ENCODE measurements at regions not wholly inside any gene's neighbourhood (a gene's known extent, or its start where the extent isn't known, plus 50 kb on each side); places are given as distances from the start of the nearest gene placed in this dataset.
"Not testable (repeated sequence)": the region's sequence is repeated elsewhere in the genome, so short reads cannot be mapped to it uniquely, and the experiment has no call there.

DNA sequence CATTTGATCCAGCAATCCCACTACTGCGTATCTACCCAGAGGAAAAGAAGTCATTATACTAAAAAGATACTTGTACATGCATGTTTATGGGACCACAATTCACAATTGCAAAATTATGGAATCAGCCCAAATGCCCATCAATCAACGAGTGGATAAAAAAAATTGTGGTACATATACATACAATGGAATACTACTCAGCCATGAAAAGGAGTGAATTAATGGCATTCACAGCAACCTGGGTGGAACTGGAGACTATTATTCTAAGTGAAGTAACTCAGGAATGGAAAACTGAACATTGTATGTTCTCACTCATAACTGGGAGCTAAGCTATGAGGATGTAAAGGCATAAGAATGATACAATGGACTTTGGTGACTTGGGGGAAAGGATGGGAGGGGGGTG is 227.3 kb downstream of the IGSF11 start:
- not testable (repeated sequence) for H3K27ac ChIP-seq (ENCODE audit: low read length); H3K36me3 ChIP-seq (ENCODE audit: control insufficient read depth in 2 of 2, insufficient read depth in 2 of 2, low read length in 2 of 2); H3K27me3 ChIP-seq (ENCODE audit: control insufficient read depth in 1 of 2, insufficient read depth in 2 of 2, low read length in 2 of 2); H3K9ac ChIP-seq (ENCODE audit: low read length in 2 of 2); H3K4me1 ChIP-seq (ENCODE audit: control insufficient read depth, insufficient read depth, low read length); H3K4me3 ChIP-seq (ENCODE audit: low read length in 2 of 2); H3K9me3 ChIP-seq (ENCODE audit: control insufficient read depth in 2 of 2, low read length in 2 of 2)

DNA sequence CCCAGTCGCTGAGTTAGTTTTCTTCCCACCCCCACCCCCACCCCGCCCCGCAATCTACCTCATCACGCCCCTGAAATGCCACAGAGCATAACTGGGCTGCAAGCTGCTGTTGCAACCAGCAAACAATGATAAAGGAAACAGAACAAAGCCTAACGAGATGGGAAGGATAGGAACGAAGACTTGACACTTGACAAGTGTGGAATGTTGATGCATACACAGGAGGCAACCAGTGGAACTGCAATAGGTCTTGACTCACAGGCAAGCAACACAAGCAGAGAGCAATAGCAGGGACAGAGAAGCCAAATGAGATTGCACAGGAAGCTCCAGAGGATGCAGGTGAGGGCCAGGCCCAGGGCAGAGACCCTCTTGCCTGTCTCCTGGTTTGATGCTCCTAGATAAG is 225.9 kb downstream of the IGSF11 start:
- H3K9ac ChIP-seq (ENCODE audit: low read length in 2 of 2) = no peak overlapping the region
- H3K4me1 ChIP-seq (ENCODE audit: control insufficient read depth, insufficient read depth, low read length) = no peaks in the 10 kb centered on the region
- no peak overlapping the region for H3K4me3 ChIP-seq (ENCODE audit: low read length in 2 of 2)
- H3K9me3 ChIP-seq (ENCODE audit: control insufficient read depth in 2 of 2, low read length in 2 of 2) = no peaks in the 10 kb centered on the region
- no peaks in the 10 kb centered on the region for H3K36me3 ChIP-seq (ENCODE audit: control insufficient read depth in 2 of 2, insufficient read depth in 2 of 2, low read length in 2 of 2)
- H3K27me3 ChIP-seq (ENCODE audit: control insufficient read depth in 1 of 2, insufficient read depth in 2 of 2, low read length in 2 of 2) = no peaks in the 10 kb centered on the region
- H3K27ac ChIP-seq (ENCODE audit: low read length) = no peak overlapping the region

- no peaks in the 10 kb centered on the region for H3K4me1 ChIP-seq (ENCODE audit: control insufficient read depth, insufficient read depth, low read length)
- no peak overlapping the region for H3K4me3 ChIP-seq (ENCODE audit: low read length in 2 of 2)
- H3K36me3 ChIP-seq (ENCODE audit: control insufficient read depth in 2 of 2, insufficient read depth in 2 of 2, low read length in 2 of 2) = no peaks in the 10 kb centered on the region
- H3K27ac ChIP-seq (ENCODE audit: low read length) = no peak overlapping the region
- no peaks in the 10 kb centered on the region for H3K9me3 ChIP-seq (ENCODE audit: control insufficient read depth in 2 of 2, low read length in 2 of 2)
- H3K9ac ChIP-seq (ENCODE audit: low read length in 2 of 2) = no peak overlapping the region
- no peaks in the 10 kb centered on the region for H3K27me3 ChIP-seq (ENCODE audit: control insufficient read depth in 1 of 2, insufficient read depth in 2 of 2, low read length in 2 of 2)
Measured at GRCh38 chr3:118809696-118810498, 224.7 kb downstream of the IGSF11 start.

- H3K27ac ChIP-seq (ENCODE audit: low read length) = no peak overlapping the region
- no peak overlapping the region for H3K4me3 ChIP-seq (ENCODE audit: low read length in 2 of 2)
- H3K9me3 ChIP-seq (ENCODE audit: control insufficient read depth in 2 of 2, low read length in 2 of 2) = no peaks in the 10 kb centered on the region
- no peak overlapping the region for H3K9ac ChIP-seq (ENCODE audit: low read length in 2 of 2)
- no peaks in the 10 kb centered on the region for H3K27me3 ChIP-seq (ENCODE audit: control insufficient read depth in 1 of 2, insufficient read depth in 2 of 2, low read length in 2 of 2)
- H3K4me1 ChIP-seq (ENCODE audit: control insufficient read depth, insufficient read depth, low read length) = no peaks in the 10 kb centered on the region
- H3K36me3 ChIP-seq (ENCODE audit: control insufficient read depth in 2 of 2, insufficient read depth in 2 of 2, low read length in 2 of 2) = no peaks in the 10 kb centered on the region
Measured at GRCh38 chr3:118810499-118811035, 224.1 kb downstream of the IGSF11 start.

GRCh38 chr3:118811236-118811732 is 223.4 kb downstream of the IGSF11 start:
- Histone ChIP-seq H3K9ac (ENCODE audit: low read length in 2 of 2) (no peak overlapping the region), H3K4me3 (ENCODE audit: low read length in 2 of 2) (no peak overlapping the region), H3K9me3 (ENCODE audit: control insufficient read depth in 2 of 2, low read length in 2 of 2) (no peaks in the 10 kb centered on the region), H3K36me3 (ENCODE audit: control insufficient read depth in 2 of 2, insufficient read depth in 2 of 2, low read length in 2 of 2) (no peaks in the 10 kb centered on the region), H3K27me3 (ENCODE audit: control insufficient read depth in 1 of 2, insufficient read depth in 2 of 2, low read length in 2 of 2) (no peaks in the 10 kb centered on the region), H3K4me1 (ENCODE audit: control insufficient read depth, insufficient read depth, low read length) (no peaks in the 10 kb centered on the region), H3K27ac (ENCODE audit: low read length) (no peak overlapping the region)

DNA sequence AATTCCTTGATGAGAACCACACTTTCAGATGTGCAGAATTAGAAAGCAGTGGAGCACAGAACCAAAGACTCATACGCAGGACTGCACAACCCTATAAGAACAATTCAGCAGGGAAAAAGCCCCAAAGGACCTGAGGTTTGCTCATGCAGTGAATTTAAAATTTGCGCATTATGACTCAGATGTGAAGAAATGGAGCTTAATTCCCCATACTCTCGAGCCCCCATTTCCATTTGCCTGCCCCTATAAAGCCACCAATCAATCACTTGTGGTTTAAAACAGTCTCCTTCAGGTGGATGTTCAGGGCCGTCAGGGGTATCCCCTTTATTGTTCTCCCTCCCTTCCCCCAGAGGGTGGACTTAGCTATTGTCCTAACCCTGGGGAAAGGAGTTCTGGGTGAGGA is 221.2 kb downstream of the IGSF11 start:
- Histone ChIP-seq H3K36me3 (ENCODE audit: control insufficient read depth in 2 of 2, insufficient read depth in 2 of 2, low read length in 2 of 2) (no peaks in the 10 kb centered on the region), H3K4me3 (ENCODE audit: low read length in 2 of 2) (no peak overlapping the region)

DNA sequence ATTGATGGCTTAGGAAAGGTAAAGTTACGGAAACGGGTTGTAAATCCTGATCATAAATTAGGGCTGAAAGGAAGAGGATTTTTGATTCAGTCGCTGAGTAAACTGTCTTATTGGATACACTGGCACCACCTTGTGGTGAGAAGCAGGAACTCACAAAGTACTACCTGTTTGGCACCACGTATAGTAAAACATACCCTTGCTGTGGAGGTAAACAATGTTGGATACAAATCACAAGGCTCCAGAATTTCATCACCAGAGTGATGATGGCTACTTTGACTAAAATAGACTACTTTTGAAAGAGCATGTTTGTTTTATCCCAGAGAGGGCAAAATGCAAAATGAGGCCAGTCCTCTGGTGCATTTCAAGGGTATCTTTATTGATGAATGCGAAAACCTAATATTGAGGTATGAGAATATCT is 216.9 kb downstream of the IGSF11 start:
- no peaks in the 10 kb centered on the region for H3K27me3 ChIP-seq (ENCODE audit: control insufficient read depth in 1 of 2, insufficient read depth in 2 of 2, low read length in 2 of 2)
- no peaks in the 10 kb centered on the region for H3K4me1 ChIP-seq (ENCODE audit: control insufficient read depth, insufficient read depth, low read length)
- H3K9me3 ChIP-seq (ENCODE audit: control insufficient read depth in 2 of 2, low read length in 2 of 2) = no peaks in the 10 kb centered on the region
- no peaks in the 10 kb centered on the region for H3K36me3 ChIP-seq (ENCODE audit: control insufficient read depth in 2 of 2, insufficient read depth in 2 of 2, low read length in 2 of 2)
- no peak overlapping the region for H3K9ac ChIP-seq (ENCODE audit: low read length in 2 of 2)
- H3K4me3 ChIP-seq (ENCODE audit: low read length in 2 of 2) = no peak overlapping the region
- no peak overlapping the region for H3K27ac ChIP-seq (ENCODE audit: low read length)

More for the DNA sequence above, 221.2 kb downstream of the IGSF11 start:
- H3K9ac ChIP-seq (ENCODE audit: low read length in 2 of 2) = no peak overlapping the region
- no peaks in the 10 kb centered on the region for H3K27me3 ChIP-seq (ENCODE audit: control insufficient read depth in 1 of 2, insufficient read depth in 2 of 2, low read length in 2 of 2)
- H3K9me3 ChIP-seq (ENCODE audit: control insufficient read depth in 2 of 2, low read length in 2 of 2) = no peaks in the 10 kb centered on the region
- H3K27ac ChIP-seq (ENCODE audit: low read length) = no peak overlapping the region
- no peaks in the 10 kb centered on the region for H3K4me1 ChIP-seq (ENCODE audit: control insufficient read depth, insufficient read depth, low read length)

GRCh38 chr3:118818386-118818785 is 216.3 kb downstream of the IGSF11 start:
- no peak overlapping the region for H3K9ac ChIP-seq (ENCODE audit: low read length in 2 of 2)
- no peaks in the 10 kb centered on the region for H3K27me3 ChIP-seq (ENCODE audit: control insufficient read depth in 1 of 2, insufficient read depth in 2 of 2, low read length in 2 of 2)
- H3K4me1 ChIP-seq (ENCODE audit: control insufficient read depth, insufficient read depth, low read length) = no peaks in the 10 kb centered on the region
- H3K27ac ChIP-seq (ENCODE audit: low read length) = no peak overlapping the region
- no peak overlapping the region for H3K4me3 ChIP-seq (ENCODE audit: low read length in 2 of 2)
- H3K9me3 ChIP-seq (ENCODE audit: control insufficient read depth in 2 of 2, low read length in 2 of 2) = no peaks in the 10 kb centered on the region
- H3K36me3 ChIP-seq (ENCODE audit: control insufficient read depth in 2 of 2, insufficient read depth in 2 of 2, low read length in 2 of 2) = no peaks in the 10 kb centered on the region

DNA sequence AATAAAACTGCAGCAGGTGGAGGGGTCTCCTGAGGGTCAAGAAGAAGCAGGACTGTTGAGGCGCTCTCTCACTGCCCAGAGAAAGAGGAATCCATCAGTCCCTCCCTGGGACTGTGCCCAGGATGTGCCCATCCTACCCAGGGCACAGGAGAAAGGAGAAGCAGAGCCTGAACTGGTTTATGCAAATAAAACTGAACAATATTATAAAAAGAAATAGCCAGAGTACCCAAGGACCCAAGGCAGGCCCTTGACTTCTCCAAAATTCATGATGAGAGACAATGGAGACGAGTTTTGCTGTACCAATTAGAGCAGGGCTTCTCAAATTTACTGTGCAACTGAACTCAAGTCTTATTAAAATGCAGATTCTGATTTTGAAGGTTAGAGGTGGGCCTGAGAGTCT is 211.0 kb downstream of the IGSF11 start:
- Histone ChIP-seq H3K36me3 (ENCODE audit: control insufficient read depth in 2 of 2, insufficient read depth in 2 of 2, low read length in 2 of 2) (no peaks in the 10 kb centered on the region), H3K27ac (ENCODE audit: low read length) (no peak overlapping the region), H3K4me1 (ENCODE audit: control insufficient read depth, insufficient read depth, low read length) (no peaks in the 10 kb centered on the region), H3K4me3 (ENCODE audit: low read length in 2 of 2) (no peak overlapping the region), H3K9me3 (ENCODE audit: control insufficient read depth in 2 of 2, low read length in 2 of 2) (no peaks in the 10 kb centered on the region), H3K9ac (ENCODE audit: low read length in 2 of 2) (no peak overlapping the region), H3K27me3 (ENCODE audit: control insufficient read depth in 1 of 2, insufficient read depth in 2 of 2, low read length in 2 of 2) (no peaks in the 10 kb centered on the region)

- Histone ChIP-seq H3K4me1 (ENCODE audit: control insufficient read depth, insufficient read depth, low read length) (no peaks in the 10 kb centered on the region), H3K4me3 (ENCODE audit: low read length in 2 of 2) (no peak overlapping the region), H3K9ac (ENCODE audit: low read length in 2 of 2) (no peak overlapping the region), H3K36me3 (ENCODE audit: control insufficient read depth in 2 of 2, insufficient read depth in 2 of 2, low read length in 2 of 2) (no peaks in the 10 kb centered on the region), H3K9me3 (ENCODE audit: control insufficient read depth in 2 of 2, low read length in 2 of 2) (no peaks in the 10 kb centered on the region), H3K27me3 (ENCODE audit: control insufficient read depth in 1 of 2, insufficient read depth in 2 of 2, low read length in 2 of 2) (no peaks in the 10 kb centered on the region), H3K27ac (ENCODE audit: low read length) (no peak overlapping the region)
Measured at GRCh38 chr3:118827446-118827845, 207.2 kb downstream of the IGSF11 start.

DNA sequence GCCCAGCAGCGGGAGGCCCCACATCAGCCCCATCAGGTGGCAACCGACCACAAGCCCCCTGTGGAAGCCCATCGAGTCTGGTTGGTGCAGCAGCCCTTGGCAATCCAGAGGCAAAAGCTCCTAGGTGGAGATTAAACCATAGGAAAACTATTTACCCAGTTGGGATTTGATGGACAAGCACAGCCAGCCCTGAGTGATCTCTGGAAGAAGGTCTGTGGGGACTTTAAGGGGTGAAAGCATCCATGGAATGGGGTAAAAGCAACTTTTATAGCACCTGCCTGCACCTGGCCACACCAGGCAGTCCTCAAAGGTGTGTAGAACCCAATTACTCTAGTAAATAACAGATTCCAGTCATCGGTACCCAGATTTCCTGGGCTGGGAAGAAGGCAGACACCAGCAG is 206.3 kb downstream of the IGSF11 start:
- no peak overlapping the region for H3K27ac ChIP-seq (ENCODE audit: low read length)
- H3K36me3 ChIP-seq (ENCODE audit: control insufficient read depth in 2 of 2, insufficient read depth in 2 of 2, low read length in 2 of 2) = no peaks in the 10 kb centered on the region
- H3K4me1 ChIP-seq (ENCODE audit: control insufficient read depth, insufficient read depth, low read length) = no peaks in the 10 kb centered on the region
- no peaks in the 10 kb centered on the region for H3K27me3 ChIP-seq (ENCODE audit: control insufficient read depth in 1 of 2, insufficient read depth in 2 of 2, low read length in 2 of 2)
- H3K9me3 ChIP-seq (ENCODE audit: control insufficient read depth in 2 of 2, low read length in 2 of 2) = no peaks in the 10 kb centered on the region
- H3K4me3 ChIP-seq (ENCODE audit: low read length in 2 of 2) = no peak overlapping the region
- no peak overlapping the region for H3K9ac ChIP-seq (ENCODE audit: low read length in 2 of 2)
